K562 (cell line): ENCODE measurements at regions not wholly inside any gene's neighbourhood (a gene's known extent, or its start where the extent isn't known, plus 50 kb on each side); places are given as distances from the start of the nearest gene placed in this dataset.

ENCODE experiments used
- ATAC-seq: fragments of 200-7000 bp; cut with Tn5 transposase; 3 replicates; pipeline ENCODE4 v1.9.1; 2020; ENCODE audit warnings: moderate library complexity
- BruUV-seq: library from RNA; stranded (reverse); fragments of 400-500 nt; replicated peaks from 2 replicates; lab custom pipeline; 2021; lab: Mats Ljungman, UMichigan
- CTCF ChIA-PET: fragments of 300-600 bp; formaldehyde crosslinking; extraction: SDS; loops from one replicate; lab custom pipeline; 2021; ENCODE audit warnings: low intra/inter-chr PET ratio; lab: Yijun Ruan, JAX
- POLR2A ChIA-PET: fragments of 300-600, 350-650 bp; sonication (Branson Sonifier 250); formaldehyde crosslinking; extraction: SDS; loops from one replicate; lab custom pipeline; 2021; ENCODE audit warnings: antibody characterized with exemption, inconsistent platforms; lab: Yijun Ruan, JAX
- DNase-seq, 4 experiments: peaks; one replicate each; pipeline versions ENCODE4 v3.0.0 to v3.0.0-alpha.2; 2011 to 2018; ENCODE audit warnings: low spot score in 3 of 4, mixed read lengths in 3 of 4; ENCODE audit errors: extremely low read depth in 1 of 4
- FAIRE-seq: peaks from 2 replicates; lab custom pipeline; 2011; peaks lifted over from hg19 to GRCh38; lab: Jason Lieb, UNC
- H2AFZ ChIP-seq: 2 replicates; pipeline ENCODE4 v1.6.0; 2011; ENCODE audit warnings: low read depth, low read length, control low read depth, inconsistent platforms
- H3K27ac ChIP-seq: fragments of 200-600 bp; 3 replicates; pipeline ENCODE4 v1.8.0; 2011; ENCODE audit warnings: low read depth, mild to moderate bottlenecking, control low read depth, inconsistent platforms, low read length, moderate library complexity, mixed read lengths; ENCODE audit errors: extremely low read depth
- H3K27me3 ChIP-seq, 2 experiments: fragments of 300-600 bp in 1 of 2; 2 replicates in 1 of 2; 3 replicates in 1 of 2; pipeline versions ENCODE4 v1.6.0 to v1.8.0; 2011; ENCODE audit warnings: inconsistent platforms in 2 of 2, low read length in 2 of 2, mild to moderate bottlenecking in 1 of 2, mixed read lengths in 1 of 2, moderate library complexity in 1 of 2; ENCODE audit not compliant: control insufficient read depth in 2 of 2, insufficient read depth in 2 of 2
- H3K36me3 ChIP-seq: fragments of 300-600 bp; 3 replicates; pipeline ENCODE4 v1.8.0; 2011; ENCODE audit warnings: mild to moderate bottlenecking, low read length, inconsistent platforms; ENCODE audit not compliant: control insufficient read depth, insufficient read depth
- H3K4me1 ChIP-seq, 2 experiments: fragments of 200-600 bp in 1 of 2; replicated peaks in 1 of 2; 2 replicates in 1 of 2; 3 replicates in 1 of 2; pipeline versions ENCODE4 v1.5.1 to v1.8.0; 2011; ENCODE audit warnings: inconsistent platforms in 2 of 2, low read length in 2 of 2, mild to moderate bottlenecking in 1 of 2, mixed read lengths in 1 of 2, moderate library complexity in 1 of 2; ENCODE audit not compliant: control insufficient read depth in 2 of 2, insufficient read depth in 2 of 2
- H3K4me2 ChIP-seq: 2 replicates; pipeline ENCODE4 v1.6.1; 2011; ENCODE audit warnings: low read length, control low read depth, inconsistent platforms, mixed read lengths; ENCODE audit not compliant: insufficient read depth
- H3K4me3 ChIP-seq: fragments of 200-600 bp; sonication (generic), shearing (Covaris generic); 2 replicates; pipeline ENCODE4 v1.5.1; 2016; ENCODE audit warnings: control low read depth, inconsistent platforms
- H3K79me2 ChIP-seq: fragments of 200-600 bp; 3 replicates; pipeline ENCODE4 v1.8.0; 2011; ENCODE audit warnings: low read length, inconsistent platforms; ENCODE audit not compliant: control insufficient read depth, insufficient read depth
- H3K9ac ChIP-seq, 2 experiments: 2 replicates each; pipeline versions ENCODE4 v1.6.0 to v1.6.1; 2011; ENCODE audit warnings: low read depth in 2 of 2, low read length in 2 of 2, control low read depth in 1 of 2, inconsistent platforms in 1 of 2, mild to moderate bottlenecking in 1 of 2, mixed read lengths in 1 of 2; ENCODE audit not compliant: insufficient read depth in 1 of 2
- H3K9me1 ChIP-seq: one replicate; pipeline ENCODE4 v1.6.0; 2011; ENCODE audit warnings: inconsistent platforms, mild to moderate bottlenecking, low read length, moderate library complexity; ENCODE audit not compliant: control insufficient read depth, insufficient read depth
- H3K9me3 ChIP-seq: replicated peaks from 2 replicates; pipeline ENCODE4 v1.5.1; 2011; ENCODE audit warnings: low read depth, low read length, inconsistent platforms; ENCODE audit not compliant: control insufficient read depth, insufficient read depth
- H4K20me1 ChIP-seq: replicated peaks from 2 replicates; pipeline ENCODE4 v1.6.1; 2011; ENCODE audit warnings: low read length, inconsistent platforms, mixed read lengths; ENCODE audit not compliant: control insufficient read depth, insufficient read depth
- IFI16 ChIP-seq: fragments of 250-450 bp; sonication (Bioruptor Pico); IDR thresholded peaks from 2 replicates; pipeline ENCODE4 v2.1.2; 2022; ENCODE audit warnings: mild to moderate bottlenecking, inconsistent platforms
- NFIC ChIP-seq: fragments of 450-650 bp; IDR thresholded peaks from 2 replicates; pipeline ENCODE4 v1.6.1; 2017; ENCODE audit warnings: mild to moderate bottlenecking, inconsistent platforms
- ZNF778 ChIP-seq: fragments of 450-650 bp; formaldehyde crosslinking; IDR thresholded peaks from 2 replicates; pipeline ENCODE4 v1.4.0; 2020; ENCODE audit warnings: mild to moderate bottlenecking, moderate library complexity
- WGBS: fragments of 100-300 bp; shearing (Covaris generic); methylation state at CpG from one replicate; pipeline ENCODE4 v1.1.6; 2016; ENCODE audit warnings: low coverage, mixed read lengths; ENCODE audit not compliant: insufficient coverage; ENCODE audit errors: missing lambda C conversion rate; 5-methylcytosine and 5-hydroxymethylcytosine counted together
- in situ Hi-C: fragments of 300-500 bp; cut with MboI; formaldehyde crosslinking; loops from 4 replicates; pipeline ENCODE4 v1.15.0; 2018; ENCODE audit warnings: inconsistent platforms, mixed read lengths
- intact Hi-C: fragments of 100-400 bp; cut with micrococcal nuclease; formaldehyde crosslinking; loops from 2 replicates; pipeline ENCODE4 v1.14.2; 2022
- TF ChIP-seq, protein P1 (sequence below): fragments of 450-650 bp; formaldehyde crosslinking; IDR thresholded peaks from 2 replicates; pipeline ENCODE4 v1.4.0; 2020; ENCODE audit warnings: mild to moderate bottlenecking, mixed read lengths
- TF ChIP-seq, protein P2 (sequence below): fragments of 450-650 bp; IDR thresholded peaks from 2 replicates; pipeline ENCODE4 v1.6.1; 2017; ENCODE audit warnings: antibody characterized with exemption

DNA sequence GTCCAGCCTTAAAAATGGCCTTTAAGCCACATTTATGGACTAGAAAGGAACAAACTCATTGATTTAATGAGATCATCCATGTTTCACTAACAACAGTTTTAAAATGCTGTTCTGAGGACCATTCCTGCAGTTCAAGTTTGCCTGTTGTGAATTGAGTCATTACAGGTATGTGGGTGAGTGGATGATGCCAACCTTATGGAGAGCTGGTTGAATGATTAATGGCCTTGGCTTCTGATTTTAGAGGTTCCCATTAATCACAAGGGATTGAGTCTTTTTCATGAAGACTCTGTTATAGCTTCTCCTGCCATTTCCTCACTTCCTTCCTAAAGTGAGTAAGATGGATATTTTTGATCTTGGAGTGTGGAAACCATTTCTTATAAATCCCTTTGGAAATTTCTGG, 459.8 kb upstream of the SLC14A2 start:
- POLR2A ChIA-PET, result no interaction called here
- CTCF ChIA-PET, result no interaction called here
- H3K4me3 ChIP-seq, result no peak overlapping the region
- no peak overlapping the region for H3K4me2 ChIP-seq
- H3K27ac ChIP-seq, result no peak overlapping the region
- no peaks in the 10 kb centered on the region for H3K9me3 ChIP-seq
- no peak for TF ChIP-seq ZNF778 (CRISPR knock-in tag)
- TF ChIP-seq, protein P1, sequence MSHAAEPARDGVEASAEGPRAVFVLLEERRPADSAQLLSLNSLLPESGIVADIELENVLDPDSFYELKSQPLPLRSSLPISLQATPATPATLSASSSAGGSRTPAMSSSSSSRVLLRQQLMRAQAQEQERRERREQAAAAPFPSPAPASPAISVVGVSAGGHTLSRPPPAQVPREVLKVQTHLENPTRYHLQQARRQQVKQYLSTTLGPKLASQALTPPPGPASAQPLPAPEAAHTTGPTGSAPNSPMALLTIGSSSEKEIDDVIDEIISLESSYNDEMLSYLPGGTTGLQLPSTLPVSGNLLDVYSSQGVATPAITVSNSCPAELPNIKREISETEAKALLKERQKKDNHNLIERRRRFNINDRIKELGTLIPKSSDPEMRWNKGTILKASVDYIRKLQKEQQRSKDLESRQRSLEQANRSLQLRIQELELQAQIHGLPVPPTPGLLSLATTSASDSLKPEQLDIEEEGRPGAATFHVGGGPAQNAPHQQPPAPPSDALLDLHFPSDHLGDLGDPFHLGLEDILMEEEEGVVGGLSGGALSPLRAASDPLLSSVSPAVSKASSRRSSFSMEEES, result no peak
- no peak for TF ChIP-seq IFI16 (CRISPR knock-in tag)
- no peaks in the 10 kb centered on the region for H3K4me1 ChIP-seq
- H3K79me2 ChIP-seq, result no peaks in the 10 kb centered on the region
- no peaks in the 10 kb centered on the region for H3K36me3 ChIP-seq
- no peaks in the 10 kb centered on the region for H3K9me1 ChIP-seq
- intact Hi-C loops (no loop called here), in situ Hi-C loops (no loop called here)
- H4K20me1 ChIP-seq, result no peaks in the 10 kb centered on the region
- no TSS peak for BruUV-seq
- ATAC-seq (no peak), DNase-seq (no peak), FAIRE-seq (no peak)
- H2AFZ ChIP-seq, result no peak overlapping the region
- 0 out of 5 replicates have a peak, but pooled peaks cover 0 to 3% of the 10 kb centered on the region in 2 experiments for H3K27me3 ChIP-seq
- no peak overlapping the region for H3K9ac ChIP-seq

DNA sequence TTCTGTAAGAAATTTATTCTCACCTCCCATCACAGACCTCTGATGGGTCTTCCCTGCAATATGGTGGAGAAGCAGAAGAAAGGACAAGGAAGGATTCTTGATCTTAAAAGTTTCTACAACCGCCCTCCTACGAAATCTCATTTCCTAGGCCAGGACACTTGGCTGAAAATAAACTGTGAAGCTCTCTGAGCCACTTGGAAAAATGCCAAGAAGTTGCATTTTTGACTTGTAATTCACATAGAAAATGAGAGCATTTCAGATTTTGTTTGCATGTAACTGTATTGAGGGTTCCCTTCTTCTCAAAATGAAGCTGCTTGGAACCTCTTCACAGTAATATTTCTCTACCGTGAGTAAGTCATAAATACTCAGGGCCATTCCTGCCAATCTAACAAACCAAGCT, 458.3 kb upstream of the SLC14A2 start:
- intact Hi-C loops (no loop called here), in situ Hi-C loops (no loop called here)
- no peaks in the 10 kb centered on the region for H3K9me3 ChIP-seq
- H3K9ac ChIP-seq, result no peak overlapping the region
- ChIA-PET POLR2A (no interaction called here), CTCF (no interaction called here)
- no peaks in the 10 kb centered on the region for H3K79me2 ChIP-seq
- H2AFZ ChIP-seq, result no peak overlapping the region
- FAIRE-seq (no peak), DNase-seq (no peak), ATAC-seq (no peak)
- 0% methylated on average over 3 of the region's 3 CpGs for WGBS
- peak; percentile 41; the same call in 1 of the 2 replicates for TF ChIP-seq NFIC
- TF ChIP-seq, protein P2, sequence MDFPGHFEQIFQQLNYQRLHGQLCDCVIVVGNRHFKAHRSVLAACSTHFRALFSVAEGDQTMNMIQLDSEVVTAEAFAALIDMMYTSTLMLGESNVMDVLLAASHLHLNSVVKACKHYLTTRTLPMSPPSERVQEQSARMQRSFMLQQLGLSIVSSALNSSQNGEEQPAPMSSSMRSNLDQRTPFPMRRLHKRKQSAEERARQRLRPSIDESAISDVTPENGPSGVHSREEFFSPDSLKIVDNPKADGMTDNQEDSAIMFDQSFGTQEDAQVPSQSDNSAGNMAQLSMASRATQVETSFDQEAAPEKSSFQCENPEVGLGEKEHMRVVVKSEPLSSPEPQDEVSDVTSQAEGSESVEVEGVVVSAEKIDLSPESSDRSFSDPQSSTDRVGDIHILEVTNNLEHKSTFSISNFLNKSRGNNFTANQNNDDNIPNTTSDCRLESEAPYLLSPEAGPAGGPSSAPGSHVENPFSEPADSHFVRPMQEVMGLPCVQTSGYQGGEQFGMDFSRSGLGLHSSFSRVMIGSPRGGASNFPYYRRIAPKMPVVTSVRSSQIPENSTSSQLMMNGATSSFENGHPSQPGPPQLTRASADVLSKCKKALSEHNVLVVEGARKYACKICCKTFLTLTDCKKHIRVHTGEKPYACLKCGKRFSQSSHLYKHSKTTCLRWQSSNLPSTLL, result no peak
- 0 out of 5 replicates have a peak, but pooled peaks cover 0 to 3% of the 10 kb centered on the region in 2 experiments for H3K27me3 ChIP-seq
- H3K4me3 ChIP-seq, result no peak overlapping the region
- H3K4me2 ChIP-seq, result no peak overlapping the region
- H3K27ac ChIP-seq, result no peak overlapping the region
- no peaks in the 10 kb centered on the region for H3K4me1 ChIP-seq
- H3K36me3 ChIP-seq, result no peaks in the 10 kb centered on the region
- BruUV-seq, result no TSS peak
- no peaks in the 10 kb centered on the region for H3K9me1 ChIP-seq
- H4K20me1 ChIP-seq, result no peaks in the 10 kb centered on the region
